MCF 10A (cell line): ENCODE measurements at regions not wholly inside any gene's neighbourhood (a gene's known extent, or its start where the extent isn't known, plus 50 kb on each side); places are given as distances from the start of the nearest gene placed in this dataset.

Source experiments
- BruUV-seq: library from RNA; stranded (reverse); fragments of 400-500 nt; replicated peaks from 2 replicates; lab custom pipeline; 2021; lab: Mats Ljungman, UMichigan
- CTCF ChIA-PET: fragments of 300-600 bp; sonication (Branson Sonifier 250); formaldehyde crosslinking; extraction: SDS; loops from one replicate; lab custom pipeline; 2021; ENCODE audit warnings: antibody characterized with exemption, inconsistent platforms; lab: Yijun Ruan, JAX
- POLR2A ChIA-PET: fragments of 300-600, 350-650 bp; sonication (Branson Sonifier 250); formaldehyde crosslinking; extraction: SDS; loops from one replicate; lab custom pipeline; 2020; ENCODE audit warnings: antibody characterized with exemption, inconsistent platforms; lab: Yijun Ruan, JAX
- DNase-seq: peaks from one replicate; pipeline ENCODE4 v3.0.0-alpha.2; 2018; ENCODE audit not compliant: unreplicated experiment
- H3K27ac Mint-ChIP-seq: one replicate; pipeline ENCODE4 v1.8.0; 2022; ENCODE audit warnings: mild to moderate bottlenecking, low read depth, mixed read lengths; ENCODE audit not compliant: unreplicated experiment
- H3K27me3 Mint-ChIP-seq: one replicate; pipeline ENCODE4 v1.8.0; 2022; ENCODE audit warnings: mixed read lengths; ENCODE audit not compliant: insufficient read depth, unreplicated experiment
- H3K36me3 Mint-ChIP-seq: one replicate; pipeline ENCODE4 v1.8.0; 2022; ENCODE audit warnings: mild to moderate bottlenecking, moderate library complexity, mixed read lengths; ENCODE audit not compliant: insufficient read depth, unreplicated experiment
- H3K4me1 Mint-ChIP-seq: one replicate; pipeline ENCODE4 v1.8.0; 2022; ENCODE audit warnings: mixed read lengths; ENCODE audit not compliant: insufficient read depth, unreplicated experiment
- H3K4me3 Mint-ChIP-seq: one replicate; pipeline ENCODE4 v1.8.0; 2022; ENCODE audit warnings: mild to moderate bottlenecking, moderate library complexity, mixed read lengths; ENCODE audit not compliant: unreplicated experiment
- H3K9me3 Mint-ChIP-seq: one replicate; pipeline ENCODE4 v1.8.0; 2022; ENCODE audit warnings: mixed read lengths; ENCODE audit not compliant: unreplicated experiment
- intact Hi-C: fragments of 100-400 bp; cut with micrococcal nuclease; formaldehyde crosslinking; loops from 2 replicates; pipeline ENCODE4 v1.14.1; 2022
- TF ChIP-seq, protein P1 (sequence below): fragments of 200-600 bp; IDR thresholded peaks from one replicate; pipeline ENCODE4 v1.8.0; 2022; ENCODE audit warnings: antibody characterized with exemption, mild to moderate bottlenecking; ENCODE audit not compliant: unreplicated experiment

- DNase-seq, result no peak
Observed at GRCh38 chr15:61519296-61519695, 290.2 kb upstream of the RORA start.

GRCh38 chr15:61518191-61518950, 289.3 kb upstream of the RORA start:
- TF ChIP-seq, protein P1, sequence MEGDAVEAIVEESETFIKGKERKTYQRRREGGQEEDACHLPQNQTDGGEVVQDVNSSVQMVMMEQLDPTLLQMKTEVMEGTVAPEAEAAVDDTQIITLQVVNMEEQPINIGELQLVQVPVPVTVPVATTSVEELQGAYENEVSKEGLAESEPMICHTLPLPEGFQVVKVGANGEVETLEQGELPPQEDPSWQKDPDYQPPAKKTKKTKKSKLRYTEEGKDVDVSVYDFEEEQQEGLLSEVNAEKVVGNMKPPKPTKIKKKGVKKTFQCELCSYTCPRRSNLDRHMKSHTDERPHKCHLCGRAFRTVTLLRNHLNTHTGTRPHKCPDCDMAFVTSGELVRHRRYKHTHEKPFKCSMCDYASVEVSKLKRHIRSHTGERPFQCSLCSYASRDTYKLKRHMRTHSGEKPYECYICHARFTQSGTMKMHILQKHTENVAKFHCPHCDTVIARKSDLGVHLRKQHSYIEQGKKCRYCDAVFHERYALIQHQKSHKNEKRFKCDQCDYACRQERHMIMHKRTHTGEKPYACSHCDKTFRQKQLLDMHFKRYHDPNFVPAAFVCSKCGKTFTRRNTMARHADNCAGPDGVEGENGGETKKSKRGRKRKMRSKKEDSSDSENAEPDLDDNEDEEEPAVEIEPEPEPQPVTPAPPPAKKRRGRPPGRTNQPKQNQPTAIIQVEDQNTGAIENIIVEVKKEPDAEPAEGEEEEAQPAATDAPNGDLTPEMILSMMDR, result no peak
- intact Hi-C loops, result no loop called here
- DNase-seq, result peak; percentile 11
- Mint-ChIP-seq H3K27ac (no peak overlapping the region), H3K27me3 (no peaks in the 10 kb centered on the region), H3K4me3 (no peak overlapping the region), H3K36me3 (no peaks in the 10 kb centered on the region), H3K4me1 (no peaks in the 10 kb centered on the region), H3K9me3 (no peaks in the 10 kb centered on the region)
- ChIA-PET POLR2A (no interaction called here), CTCF (no interaction called here)
- no TSS peak for BruUV-seq

More at GRCh38 chr15:61519296-61519695, 290.2 kb upstream of the RORA start:
- no TSS peak for BruUV-seq
- CTCF ChIA-PET, result interaction anchor here (0.7 kb wide), 1 partner anchor 22 kb away, joined by 3 read pairs; no protein-coding TSS in a partner anchor
- no peak overlapping the region for H3K4me3 Mint-ChIP-seq
- intact Hi-C loops, result no loop called here
- TF ChIP-seq, protein P1, result no peak
- no peak overlapping the region for H3K27ac Mint-ChIP-seq
- H3K4me1 Mint-ChIP-seq, result no peaks in the 10 kb centered on the region
- H3K36me3 Mint-ChIP-seq, result no peaks in the 10 kb centered on the region
- no peaks in the 10 kb centered on the region for H3K9me3 Mint-ChIP-seq
- POLR2A ChIA-PET, result no interaction called here
- no peaks in the 10 kb centered on the region for H3K27me3 Mint-ChIP-seq

- DNase-seq, result no peak
- no peak overlapping the region for H3K27ac Mint-ChIP-seq
- no peaks in the 10 kb centered on the region for H3K36me3 Mint-ChIP-seq
Observed at GRCh38 chr15:61517776-61518175, 288.7 kb upstream of the RORA start.

GRCh38 chr15:61517335-61517734, 288.2 kb upstream of the RORA start:
- Mint-ChIP-seq H3K9me3 (no peaks in the 10 kb centered on the region), H3K4me3 (no peak overlapping the region), H3K36me3 (no peaks in the 10 kb centered on the region), H3K27ac (no peak overlapping the region), H3K4me1 (no peaks in the 10 kb centered on the region), H3K27me3 (no peaks in the 10 kb centered on the region)
- BruUV-seq, result no TSS peak
- intact Hi-C loops, result no loop called here
- ChIA-PET POLR2A (no interaction called here), CTCF (interaction anchor here (0.7 kb wide), 1 partner anchor 291 kb away, joined by 3 read pairs; no protein-coding TSS in a partner anchor)
- DNase-seq, result no peak
- TF ChIP-seq, protein P1, result no peak

More at GRCh38 chr15:61517776-61518175, 288.7 kb upstream of the RORA start:
- CTCF ChIA-PET, result no interaction called here
- H3K4me1 Mint-ChIP-seq, result no peaks in the 10 kb centered on the region
- TF ChIP-seq, protein P1, result no peak
- BruUV-seq, result no TSS peak
- H3K4me3 Mint-ChIP-seq, result no peak overlapping the region
- no peaks in the 10 kb centered on the region for H3K27me3 Mint-ChIP-seq
- H3K9me3 Mint-ChIP-seq, result no peaks in the 10 kb centered on the region
- POLR2A ChIA-PET, result no interaction called here
- intact Hi-C loops, result no loop called here
